HG03025 (cell line): ENCODE measurements at regions not wholly inside any gene's neighbourhood (a gene's known extent, or its start where the extent isn't known, plus 50 kb on each side); places are given as distances from the start of the nearest gene placed in this dataset.
A peak's percentile ranks its signal among the peaks of the same experiment; 100 is the strongest.
"Not testable (repeated sequence)": the region's sequence is repeated elsewhere in the genome, so short reads cannot be mapped to it uniquely, and the experiment has no call there.

Source experiments
- ATAC-seq: cut with Tn5 transposase; IDR thresholded peaks from one replicate; pipeline ENCODE4 v1.9.1; 2021; ENCODE audit warnings: mild to moderate bottlenecking, moderate library complexity; ENCODE audit not compliant: unreplicated experiment, low FRiP score

GRCh38 chr3:177787279-177788041, 590.2 kb upstream of the TBL1XR1 start:
- peak; percentile 69 for ATAC-seq

- no peak for ATAC-seq
These were observed 592.2 kb upstream of the TBL1XR1 start for GRCh38 chr3:177789500-177789899.

- no peak for ATAC-seq
These were observed 595.2 kb upstream of the TBL1XR1 start for GRCh38 chr3:177792311-177793030.

GRCh38 chr3:177793451-177793850, 596.2 kb upstream of the TBL1XR1 start:
- no peak for ATAC-seq

GRCh38 chr3:177795216-177795615, 597.9 kb upstream of the TBL1XR1 start:
- no peak for ATAC-seq

- no peak for ATAC-seq
These were observed 598.6 kb upstream of the TBL1XR1 start for GRCh38 chr3:177795859-177796258.

GRCh38 chr3:177800147-177800546, 602.9 kb upstream of the TBL1XR1 start:
- ATAC-seq, result not testable (repeated sequence)

GRCh38 chr3:177800561-177800960, 603.3 kb upstream of the TBL1XR1 start:
- ATAC-seq, result no peak

- no peak for ATAC-seq
These were observed 605.0 kb upstream of the TBL1XR1 start for GRCh38 chr3:177802151-177802900.

GRCh38 chr3:177803500-177803899, 606.2 kb upstream of the TBL1XR1 start:
- no peak for ATAC-seq

- ATAC-seq, result no peak
These were observed 606.8 kb upstream of the TBL1XR1 start for GRCh38 chr3:177804032-177804431.

- no peak for ATAC-seq
These were observed 607.4 kb upstream of the TBL1XR1 start for GRCh38 chr3:177804646-177805045.

GRCh38 chr3:177807150-177807875, 610.0 kb upstream of the TBL1XR1 start:
- no peak for ATAC-seq

- not testable (repeated sequence) for ATAC-seq
These were observed 611.7 kb upstream of the TBL1XR1 start for GRCh38 chr3:177808928-177809478.

GRCh38 chr3:177810162-177810623, 612.9 kb upstream of the TBL1XR1 start:
- ATAC-seq, result no peak

GRCh38 chr3:177811112-177811511, 613.8 kb upstream of the TBL1XR1 start:
- no peak for ATAC-seq

- no peak for ATAC-seq
These were observed 614.6 kb upstream of the TBL1XR1 start for GRCh38 chr3:177811835-177812234.

GRCh38 chr3:177812492-177812891, 615.2 kb upstream of the TBL1XR1 start:
- no peak for ATAC-seq

- no peak for ATAC-seq
These were observed 616.0 kb upstream of the TBL1XR1 start for GRCh38 chr3:177813322-177813721.

- ATAC-seq, result no peak
These were observed 619.5 kb upstream of the TBL1XR1 start for GRCh38 chr3:177816667-177817208.
